Neural cell (in vitro differentiated cells): ENCODE measurements at regions not wholly inside any gene's neighbourhood (a gene's known extent, or its start where the extent isn't known, plus 50 kb on each side); places are given as distances from the start of the nearest gene placed in this dataset.
"Not testable (repeated sequence)": the region's sequence is repeated elsewhere in the genome, so short reads cannot be mapped to it uniquely, and the experiment has no call there.

Source experiments
- H2AFZ ChIP-seq: fragments of 200-600, 300-800 bp; sonication (generic), shearing (Covaris generic); 2 replicates; pipeline ENCODE4 v1.6.0; 2014; ENCODE audit warnings: low read depth, mild to moderate bottlenecking, antibody characterized with exemption, low read length, moderate library complexity
- H3F3A ChIP-seq: fragments of 200-600 bp; shearing (Covaris generic); 2 replicates; pipeline ENCODE4 v1.6.1; 2016; ENCODE audit warnings: mild to moderate bottlenecking, moderate library complexity, mixed read lengths, antibody characterized with exemption, low read length; ENCODE audit not compliant: insufficient read depth, poor library complexity, severe bottlenecking
- H3K27ac ChIP-seq: fragments of 200-600, 300-800 bp; sonication (generic), shearing (Covaris generic); 2 replicates; pipeline ENCODE4 v1.5.1; 2014; ENCODE audit warnings: mild to moderate bottlenecking, low read length, moderate library complexity
- H3K27me3 ChIP-seq: fragments of 300-800, 200-600 bp; sonication (generic), shearing (Covaris generic); 2 replicates; pipeline ENCODE4 v1.6.0; 2014; ENCODE audit warnings: mild to moderate bottlenecking, low read depth, low read length, moderate library complexity; ENCODE audit not compliant: insufficient read depth
- H3K36me3 ChIP-seq: fragments of 300-800, 200-600 bp; sonication (generic), shearing (Covaris generic); 2 replicates; pipeline ENCODE4 v1.5.1; 2014; ENCODE audit warnings: mild to moderate bottlenecking, antibody characterized with exemption, low read length, moderate library complexity; ENCODE audit not compliant: insufficient read depth
- H3K4me2 ChIP-seq: fragments of 300-800, 200-600 bp; sonication (generic), shearing (Covaris generic); 2 replicates; pipeline ENCODE4 v1.6.0; 2014; ENCODE audit warnings: mild to moderate bottlenecking, low read length
- H3K4me3 ChIP-seq: fragments of 300-800, 200-600 bp; sonication (generic), shearing (Covaris generic); 2 replicates; pipeline ENCODE4 v1.5.1; 2014; ENCODE audit warnings: mild to moderate bottlenecking, low read length, moderate library complexity
- H3K79me2 ChIP-seq: fragments of 200-600 bp; shearing (Covaris generic); replicated peaks from 2 replicates; pipeline ENCODE4 v1.6.0; 2014; ENCODE audit warnings: mild to moderate bottlenecking, low read length, moderate library complexity; ENCODE audit not compliant: insufficient read depth
- H3K9ac ChIP-seq: fragments of 300-800, 200-600 bp; sonication (generic), shearing (Covaris generic); 2 replicates; pipeline ENCODE4 v1.6.1; 2016; ENCODE audit warnings: mild to moderate bottlenecking, low read length, mixed read lengths
- H3K9me2 ChIP-seq: fragments of 200-600 bp; shearing (Covaris generic); 2 replicates; pipeline ENCODE4 v1.6.1; 2016; ENCODE audit warnings: mild to moderate bottlenecking, low read length, mixed read lengths; ENCODE audit not compliant: insufficient read depth
- H3K9me3 ChIP-seq: fragments of 200-600, 300-800 bp; sonication (generic), shearing (Covaris generic); 2 replicates; pipeline ENCODE4 v1.6.1; 2016; ENCODE audit warnings: mild to moderate bottlenecking, mixed run types, low read length, moderate library complexity, mixed read lengths
- H4K20me1 ChIP-seq: fragments of 200-600 bp; shearing (Covaris generic); 2 replicates; pipeline ENCODE4 v1.6.1; 2016; ENCODE audit warnings: mild to moderate bottlenecking, mixed run types; ENCODE audit not compliant: insufficient read depth
- EZH2 ChIP-seq: fragments of 200-600, 300-800 bp; shearing (Covaris generic), sonication (generic); IDR thresholded peaks from 2 replicates; pipeline ENCODE4 v1.6.1; 2014; ENCODE audit warnings: antibody characterized with exemption, low read length, borderline replicate concordance, mild to moderate bottlenecking; ENCODE audit not compliant: insufficient read depth, poor library complexity, severe bottlenecking
- POLR2AphosphoS5 ChIP-seq: IDR thresholded peaks from 2 replicates; pipeline ENCODE4 v1.6.1; 2012
- RAD21 ChIP-seq: fragments of 450-650 bp; conservative IDR thresholded peaks from 2 replicates; pipeline ENCODE4 v1.6.1; 2014; ENCODE audit warnings: antibody characterized with exemption, mild to moderate bottlenecking, moderate library complexity
- SMC3 ChIP-seq: fragments of 450-650 bp; conservative IDR thresholded peaks from 2 replicates; pipeline ENCODE4 v1.6.1; 2014; ENCODE audit warnings: antibody characterized with exemption, mild to moderate bottlenecking, moderate library complexity; ENCODE audit not compliant: poor library complexity
- TAF1 ChIP-seq: IDR thresholded peaks from 2 replicates; pipeline ENCODE4 v1.6.1; 2012; ENCODE audit warnings: low read depth
- TF ChIP-seq, protein P1 (sequence below): fragments of 450-650 bp; IDR thresholded peaks from 2 replicates; pipeline ENCODE4 v1.5.1; 2014; ENCODE audit warnings: antibody characterized with exemption, mild to moderate bottlenecking, moderate library complexity; ENCODE audit not compliant: poor library complexity, severe bottlenecking
- TF ChIP-seq, protein P2 (sequence below): IDR thresholded peaks from 2 replicates; pipeline ENCODE4 v1.6.1; 2012; ENCODE audit warnings: borderline replicate concordance

DNA sequence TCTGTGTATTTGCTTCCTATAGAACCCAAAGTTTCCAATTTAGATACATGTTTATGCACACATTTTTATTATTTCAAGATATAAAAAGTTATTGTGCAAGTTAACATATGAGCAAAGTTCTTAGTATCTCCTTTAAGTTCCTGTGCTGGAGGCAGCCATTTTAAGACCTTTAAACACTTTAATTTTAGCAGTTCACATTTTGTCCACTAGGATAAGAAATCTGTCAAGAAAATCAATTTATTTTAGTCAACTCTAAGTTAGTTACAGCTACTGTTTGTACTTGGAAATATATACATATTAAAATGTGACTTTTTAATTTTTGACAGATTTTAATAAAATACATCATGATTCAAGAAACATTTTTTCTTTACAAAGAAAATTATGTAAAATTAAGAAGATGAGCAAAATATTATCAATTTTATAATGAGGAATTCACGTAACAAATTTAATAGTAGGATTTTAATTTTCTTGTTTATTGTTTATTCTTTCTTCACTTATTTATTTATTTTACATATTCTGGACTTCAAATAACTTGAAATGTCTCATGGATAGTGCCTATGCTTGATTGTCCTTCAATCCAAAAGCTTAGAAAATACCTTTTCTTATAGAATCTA is 402.6 kb upstream of the GBE1 start:
- Histone ChIP-seq H3K27me3 (no peaks in the 10 kb centered on the region), H3K36me3 (no peaks in the 10 kb centered on the region), H3K4me2 (no peak overlapping the region), H3F3A (no peaks in the 10 kb centered on the region), H4K20me1 (no peaks in the 10 kb centered on the region), H2AFZ (no peak overlapping the region), H3K9me2 (no peaks in the 10 kb centered on the region), H3K4me3 (no peak overlapping the region), H3K79me2 (no peaks in the 10 kb centered on the region), H3K9me3 (no peaks in the 10 kb centered on the region), H3K27ac (no peak overlapping the region), H3K9ac (no peak overlapping the region)
- no peak for TF ChIP-seq POLR2AphosphoS5
- no peak for TF ChIP-seq SMC3

DNA sequence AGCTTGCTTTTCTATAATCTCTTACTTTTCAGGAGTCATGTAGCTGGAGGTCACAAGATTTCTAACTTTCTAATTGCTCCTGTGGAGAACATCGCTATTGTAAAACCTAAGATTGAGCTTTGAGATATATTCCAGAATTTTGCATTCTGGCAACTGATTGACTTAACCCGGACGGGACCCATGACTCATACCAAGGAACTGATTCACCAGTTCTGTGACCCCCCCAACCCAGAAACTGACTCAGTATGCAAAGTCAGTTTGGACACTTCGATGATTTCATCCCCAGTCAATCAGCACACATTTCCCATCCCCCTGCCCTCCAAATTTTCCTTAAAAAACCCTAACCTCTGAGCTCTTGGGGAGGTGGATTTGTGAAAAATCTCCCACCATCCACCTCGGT is 396.5 kb upstream of the GBE1 start:
- Histone ChIP-seq H4K20me1 (no peaks in the 10 kb centered on the region), H3K9me2 (no peaks in the 10 kb centered on the region), H3K4me2 (no peak overlapping the region), H2AFZ (no peak overlapping the region), H3K79me2 (no peaks in the 10 kb centered on the region), H3K27me3 (no peaks in the 10 kb centered on the region), H3K9me3 (no peaks in the 10 kb centered on the region), H3F3A (no peaks in the 10 kb centered on the region), H3K9ac (no peak overlapping the region), H3K4me3 (no peak overlapping the region), H3K27ac (no peak overlapping the region), H3K36me3 (no peaks in the 10 kb centered on the region)
- no peak for TF ChIP-seq EZH2
- no peak for TF ChIP-seq POLR2AphosphoS5
- TF ChIP-seq, protein P1, sequence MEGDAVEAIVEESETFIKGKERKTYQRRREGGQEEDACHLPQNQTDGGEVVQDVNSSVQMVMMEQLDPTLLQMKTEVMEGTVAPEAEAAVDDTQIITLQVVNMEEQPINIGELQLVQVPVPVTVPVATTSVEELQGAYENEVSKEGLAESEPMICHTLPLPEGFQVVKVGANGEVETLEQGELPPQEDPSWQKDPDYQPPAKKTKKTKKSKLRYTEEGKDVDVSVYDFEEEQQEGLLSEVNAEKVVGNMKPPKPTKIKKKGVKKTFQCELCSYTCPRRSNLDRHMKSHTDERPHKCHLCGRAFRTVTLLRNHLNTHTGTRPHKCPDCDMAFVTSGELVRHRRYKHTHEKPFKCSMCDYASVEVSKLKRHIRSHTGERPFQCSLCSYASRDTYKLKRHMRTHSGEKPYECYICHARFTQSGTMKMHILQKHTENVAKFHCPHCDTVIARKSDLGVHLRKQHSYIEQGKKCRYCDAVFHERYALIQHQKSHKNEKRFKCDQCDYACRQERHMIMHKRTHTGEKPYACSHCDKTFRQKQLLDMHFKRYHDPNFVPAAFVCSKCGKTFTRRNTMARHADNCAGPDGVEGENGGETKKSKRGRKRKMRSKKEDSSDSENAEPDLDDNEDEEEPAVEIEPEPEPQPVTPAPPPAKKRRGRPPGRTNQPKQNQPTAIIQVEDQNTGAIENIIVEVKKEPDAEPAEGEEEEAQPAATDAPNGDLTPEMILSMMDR: no peak
- no peak for TF ChIP-seq TAF1
- TF ChIP-seq, protein P2, sequence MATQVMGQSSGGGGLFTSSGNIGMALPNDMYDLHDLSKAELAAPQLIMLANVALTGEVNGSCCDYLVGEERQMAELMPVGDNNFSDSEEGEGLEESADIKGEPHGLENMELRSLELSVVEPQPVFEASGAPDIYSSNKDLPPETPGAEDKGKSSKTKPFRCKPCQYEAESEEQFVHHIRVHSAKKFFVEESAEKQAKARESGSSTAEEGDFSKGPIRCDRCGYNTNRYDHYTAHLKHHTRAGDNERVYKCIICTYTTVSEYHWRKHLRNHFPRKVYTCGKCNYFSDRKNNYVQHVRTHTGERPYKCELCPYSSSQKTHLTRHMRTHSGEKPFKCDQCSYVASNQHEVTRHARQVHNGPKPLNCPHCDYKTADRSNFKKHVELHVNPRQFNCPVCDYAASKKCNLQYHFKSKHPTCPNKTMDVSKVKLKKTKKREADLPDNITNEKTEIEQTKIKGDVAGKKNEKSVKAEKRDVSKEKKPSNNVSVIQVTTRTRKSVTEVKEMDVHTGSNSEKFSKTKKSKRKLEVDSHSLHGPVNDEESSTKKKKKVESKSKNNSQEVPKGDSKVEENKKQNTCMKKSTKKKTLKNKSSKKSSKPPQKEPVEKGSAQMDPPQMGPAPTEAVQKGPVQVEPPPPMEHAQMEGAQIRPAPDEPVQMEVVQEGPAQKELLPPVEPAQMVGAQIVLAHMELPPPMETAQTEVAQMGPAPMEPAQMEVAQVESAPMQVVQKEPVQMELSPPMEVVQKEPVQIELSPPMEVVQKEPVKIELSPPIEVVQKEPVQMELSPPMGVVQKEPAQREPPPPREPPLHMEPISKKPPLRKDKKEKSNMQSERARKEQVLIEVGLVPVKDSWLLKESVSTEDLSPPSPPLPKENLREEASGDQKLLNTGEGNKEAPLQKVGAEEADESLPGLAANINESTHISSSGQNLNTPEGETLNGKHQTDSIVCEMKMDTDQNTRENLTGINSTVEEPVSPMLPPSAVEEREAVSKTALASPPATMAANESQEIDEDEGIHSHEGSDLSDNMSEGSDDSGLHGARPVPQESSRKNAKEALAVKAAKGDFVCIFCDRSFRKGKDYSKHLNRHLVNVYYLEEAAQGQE: no peak
- TF ChIP-seq RAD21: no peak

DNA sequence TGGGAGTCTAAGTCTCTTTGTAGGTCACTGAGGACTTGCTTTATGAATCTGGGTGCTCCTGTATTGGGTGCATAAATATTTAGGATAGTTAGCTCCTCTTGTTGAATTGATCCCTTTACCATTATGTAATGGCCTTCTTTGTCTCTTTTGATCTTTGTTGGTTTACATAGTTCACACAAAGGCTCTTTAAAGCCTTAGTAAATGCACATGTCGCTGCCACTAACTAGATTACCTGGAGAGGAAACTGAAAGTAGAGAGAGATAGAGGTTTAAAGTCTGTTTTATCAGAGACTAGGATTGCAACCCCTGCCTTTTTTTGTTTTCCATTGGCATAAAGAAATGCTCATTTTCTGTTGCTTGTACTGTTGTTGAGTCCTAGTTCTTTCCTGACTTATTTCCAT is 392.4 kb upstream of the GBE1 start:
- not testable (repeated sequence) for H3K4me2 ChIP-seq, H3K4me3 ChIP-seq, H3K9ac ChIP-seq, H3K27ac ChIP-seq, H3F3A ChIP-seq, H3K79me2 ChIP-seq, H3K36me3 ChIP-seq, H3K27me3 ChIP-seq, H3K9me2 ChIP-seq, H2AFZ ChIP-seq, H4K20me1 ChIP-seq, H3K9me3 ChIP-seq
